ENCODE measurements at regions not wholly inside any gene's neighbourhood (a gene's known extent, or its start where the extent isn't known, plus 50 kb on each side); places are given as distances from the start of the nearest gene placed in this dataset.
"Not testable (repeated sequence)": the region's sequence is repeated elsewhere in the genome, so short reads cannot be mapped to it uniquely, and the experiment has no call there.

- DNase-seq (ENCODE audit: low spot score): no peak
- in situ Hi-C loops (cut with MboI; ENCODE audit: low sequenced_read_pairs, unreplicated experiment): no loop called here
Measured at GRCh38 chr1:80529546-80529945, 1271.2 kb upstream of the ADGRL2 start.

DNA sequence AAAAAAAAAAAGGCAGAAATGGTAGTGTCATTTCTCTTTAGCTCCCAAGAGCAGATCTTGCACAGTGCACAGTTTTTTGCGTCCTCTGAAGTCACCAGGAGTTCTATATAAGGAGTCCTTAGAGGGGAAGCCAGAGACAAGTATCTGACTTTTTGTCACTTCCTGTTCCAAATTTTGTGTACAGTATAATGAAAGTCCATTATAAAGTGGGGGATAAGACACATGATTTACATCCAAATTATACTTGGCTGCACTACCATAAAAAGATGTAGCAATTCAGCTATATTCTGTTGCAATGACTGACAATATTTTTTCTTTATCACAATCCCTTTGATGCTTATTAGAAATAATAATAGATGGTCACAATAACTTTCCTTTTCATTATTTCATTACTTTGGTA, 1276.9 kb upstream of the ADGRL2 start:
- no peak for TF ChIP-seq CTCF (IDR thresholded peaks at IDR 0.05; ENCODE audit: borderline replicate concordance, control extremely low read depth, extremely low read depth, insufficient read depth, missing control alignments)
- DNase-seq (ENCODE audit: low spot score): no peak
- in situ Hi-C loops (cut with MboI; ENCODE audit: low sequenced_read_pairs, unreplicated experiment): no loop called here

More at GRCh38 chr1:80529546-80529945, 1271.2 kb upstream of the ADGRL2 start:
- TF ChIP-seq CTCF (IDR thresholded peaks at IDR 0.05; ENCODE audit: borderline replicate concordance, control extremely low read depth, extremely low read depth, insufficient read depth, missing control alignments): no peak

- in situ Hi-C loops (cut with MboI; ENCODE audit: low sequenced_read_pairs, unreplicated experiment); DNase-seq (ENCODE audit: low spot score): not testable (repeated sequence)
Measured at GRCh38 chr1:80523071-80523470, 1277.7 kb upstream of the ADGRL2 start.

DNA sequence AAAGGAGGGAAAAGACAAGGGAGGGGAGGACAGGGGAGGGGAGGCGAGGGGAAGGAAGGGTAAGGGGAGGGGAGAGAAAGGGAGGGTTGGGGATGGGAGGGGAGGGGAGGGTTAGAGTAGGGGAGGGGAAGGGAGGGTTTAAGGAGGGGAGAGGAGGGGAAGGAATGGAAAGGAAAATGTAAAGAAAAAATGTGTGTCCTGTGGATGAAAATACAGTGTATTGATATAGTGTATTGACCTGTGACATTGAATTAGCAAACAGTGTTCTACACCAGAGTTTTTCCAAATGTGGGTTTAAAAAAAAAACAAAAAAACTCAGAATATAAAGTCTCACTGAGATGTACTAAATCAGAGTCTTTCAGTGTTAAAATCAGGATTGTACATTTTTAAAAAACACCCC, 1279.8 kb upstream of the ADGRL2 start:
- no peak for DNase-seq (ENCODE audit: low spot score)
- no peak for TF ChIP-seq CTCF (IDR thresholded peaks at IDR 0.05; ENCODE audit: borderline replicate concordance, control extremely low read depth, extremely low read depth, insufficient read depth, missing control alignments)
- in situ Hi-C loops (cut with MboI; ENCODE audit: low sequenced_read_pairs, unreplicated experiment): no loop called here

GRCh38 chr1:80517062-80517461, 1283.7 kb upstream of the ADGRL2 start:
- DNase-seq (ENCODE audit: low spot score): no peak
- TF ChIP-seq CTCF (IDR thresholded peaks at IDR 0.05; ENCODE audit: borderline replicate concordance, control extremely low read depth, extremely low read depth, insufficient read depth, missing control alignments): no peak
- in situ Hi-C loops (cut with MboI; ENCODE audit: low sequenced_read_pairs, unreplicated experiment): no loop called here

DNA sequence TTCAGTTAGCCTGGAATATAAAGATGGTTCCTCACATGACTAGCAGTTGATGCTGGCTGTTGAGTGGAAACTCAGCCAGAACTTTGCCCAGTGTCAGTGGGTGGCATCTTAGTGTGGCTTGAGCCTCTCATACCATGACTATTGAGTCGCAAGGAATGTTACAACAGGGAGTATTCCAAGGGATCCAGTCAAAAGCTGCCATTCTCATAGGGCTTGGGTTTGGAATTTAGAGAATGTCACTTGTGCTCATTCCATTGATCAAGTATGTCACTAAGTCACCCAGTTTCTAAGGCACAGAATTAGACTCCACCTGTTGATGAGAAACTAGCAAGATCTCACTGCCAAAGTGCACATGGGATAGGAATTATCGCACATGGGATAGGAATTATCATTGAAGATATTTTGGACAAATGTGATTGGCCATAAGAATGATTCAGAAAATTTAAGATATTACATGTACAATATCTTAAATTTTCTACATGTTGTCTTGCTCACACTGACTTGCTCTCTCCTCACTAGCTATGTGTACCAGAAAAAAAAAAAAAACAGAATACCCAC, 1290.7 kb upstream of the ADGRL2 start:
- no peak for DNase-seq (ENCODE audit: low spot score)
- in situ Hi-C loops (cut with MboI; ENCODE audit: low sequenced_read_pairs, unreplicated experiment): no loop called here
- TF ChIP-seq CTCF (IDR thresholded peaks at IDR 0.05; ENCODE audit: borderline replicate concordance, control extremely low read depth, extremely low read depth, insufficient read depth, missing control alignments): no peak

DNA sequence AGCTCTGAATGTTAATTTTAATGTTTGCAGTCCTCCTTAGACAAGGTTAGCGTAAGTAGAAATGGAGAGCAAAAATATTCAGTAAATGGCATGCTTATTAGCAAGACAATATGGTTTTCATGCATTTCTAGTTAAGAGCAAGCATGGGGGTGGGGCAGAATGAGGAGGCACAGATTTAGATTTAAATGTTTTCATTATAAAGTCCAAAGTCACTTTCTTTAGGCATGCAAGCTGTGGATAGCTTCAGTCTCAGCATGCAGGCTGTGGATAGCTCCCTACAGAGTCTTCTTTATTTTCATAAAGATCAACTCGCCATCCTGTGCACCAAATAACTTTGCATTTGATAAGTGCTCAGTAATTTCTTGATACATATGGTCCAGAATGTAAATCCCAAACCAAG, 1294.5 kb upstream of the ADGRL2 start:
- no peak for DNase-seq (ENCODE audit: low spot score)
- TF ChIP-seq CTCF (IDR thresholded peaks at IDR 0.05; ENCODE audit: borderline replicate concordance, control extremely low read depth, extremely low read depth, insufficient read depth, missing control alignments): no peak
- in situ Hi-C loops (cut with MboI; ENCODE audit: low sequenced_read_pairs, unreplicated experiment): no loop called here
